CD4-positive, alpha-beta T cell treated with Interleukin-10 for 1 hour (primary cell): ENCODE measurements at regions not wholly inside any gene's neighbourhood (a gene's known extent, or its start where the extent isn't known, plus 50 kb on each side); places are given as distances from the start of the nearest gene placed in this dataset.
"Not testable (repeated sequence)": the region's sequence is repeated elsewhere in the genome, so short reads cannot be mapped to it uniquely, and the experiment has no call there.

Experiments used
- DNase-seq: peaks from one replicate; pipeline ENCODE4 v3.0.0-alpha.2; 2020

GRCh38 chr2:190742431-190742830 lies 93.5 kb downstream of the NAB1 start:
- DNase-seq, result no peak

GRCh38 chr2:190744041-190744440 lies 95.2 kb downstream of the NAB1 start:
- DNase-seq, result no peak

GRCh38 chr2:190746971-190747761 lies 98.3 kb downstream of the NAB1 start:
- DNase-seq, result no peak

GRCh38 chr2:190748966-190749365 lies 100.1 kb downstream of the NAB1 start:
- DNase-seq, result no peak

GRCh38 chr2:190755772-190756415 lies 107.0 kb downstream of the NAB1 start:
- DNase-seq, result no peak

GRCh38 chr2:190759749-190760213 lies 110.9 kb downstream of the NAB1 start:
- DNase-seq, result no peak

GRCh38 chr2:190760353-190761150 lies 111.7 kb downstream of the NAB1 start:
- peak; percentile 21 for DNase-seq

GRCh38 chr2:190761216-190761615 lies 112.3 kb downstream of the NAB1 start:
- DNase-seq, result not testable (repeated sequence)

- DNase-seq, result no peak
Observed at GRCh38 chr2:190762566-190762965, 113.7 kb downstream of the NAB1 start.

GRCh38 chr2:190763100-190763499 lies 114.2 kb downstream of the NAB1 start:
- DNase-seq, result no peak

- DNase-seq, result no peak
Observed at GRCh38 chr2:190763901-190764514, 115.1 kb downstream of the NAB1 start.

- DNase-seq, result no peak
Observed at GRCh38 chr2:190765386-190766173, 115.0 kb upstream of the GLS start.

- DNase-seq, result no peak
Observed at GRCh38 chr2:190766174-190766572, 114.4 kb upstream of the GLS start.

- DNase-seq, result no peak
Observed at GRCh38 chr2:190766595-190766994, 114.0 kb upstream of the GLS start.

GRCh38 chr2:190767821-190768220 lies 112.8 kb upstream of the GLS start:
- no peak for DNase-seq

GRCh38 chr2:190769258-190769657 lies 111.4 kb upstream of the GLS start:
- no peak for DNase-seq

GRCh38 chr2:190771726-190772125 lies 108.9 kb upstream of the GLS start:
- DNase-seq, result no peak

- DNase-seq, result no peak
Observed at GRCh38 chr2:190780594-190780993, 100.0 kb upstream of the GLS start.

- DNase-seq, result peak; percentile 62
Observed at GRCh38 chr2:190781604-190782198, 98.9 kb upstream of the GLS start.

GRCh38 chr2:190782264-190782663 lies 98.4 kb upstream of the GLS start:
- DNase-seq, result no peak

- DNase-seq, result no peak
Observed at GRCh38 chr2:190783513-190784263, 96.9 kb upstream of the GLS start.
